Stimulated activated CD4-positive, alpha-beta T cell treated with anti-CD3 and anti-CD28 coated beads, Interleukin-4, amount 100 ng/mL, for 48 hours (primary cell): ENCODE measurements at regions not wholly inside any gene's neighbourhood (a gene's known extent, or its start where the extent isn't known, plus 50 kb on each side); places are given as distances from the start of the nearest gene placed in this dataset.
"Not testable (repeated sequence)": the region's sequence is repeated elsewhere in the genome, so short reads cannot be mapped to it uniquely, and the experiment has no call there.

Source experiments
- DNase-seq, 2 donors: peaks; one replicate each; pipeline ENCODE4 v3.0.0-alpha.2; 2020; ENCODE audit warnings: low read depth in 2 of 2

GRCh38 chr10:34015700-34016099, 681.2 kb upstream of the NRP1 start:
- DNase-seq = no peak

GRCh38 chr10:34013235-34013634, 678.8 kb upstream of the NRP1 start:
- no peak for DNase-seq

GRCh38 chr10:34010891-34011290, 676.4 kb upstream of the NRP1 start:
- DNase-seq = no peak

- DNase-seq = not testable (repeated sequence)
Measured at GRCh38 chr10:34010228-34010627, 675.8 kb upstream of the NRP1 start.

- DNase-seq = no peak
Measured at GRCh38 chr10:34008656-34009055, 674.2 kb upstream of the NRP1 start.

- DNase-seq = no peak
Measured at GRCh38 chr10:34006471-34006870, 672.0 kb upstream of the NRP1 start.

- no peak for DNase-seq
Measured at GRCh38 chr10:34003561-34003960, 669.1 kb upstream of the NRP1 start.

- no peak for DNase-seq
Measured at GRCh38 chr10:34002896-34003295, 668.4 kb upstream of the NRP1 start.

- DNase-seq = no peak
Measured at GRCh38 chr10:34001831-34002230, 667.4 kb upstream of the NRP1 start.

GRCh38 chr10:34001087-34001580, 666.7 kb upstream of the NRP1 start:
- no peak for DNase-seq

- DNase-seq = no peak
Measured at GRCh38 chr10:33993917-33994316, 659.5 kb upstream of the NRP1 start.

GRCh38 chr10:33991924-33992323, 657.5 kb upstream of the NRP1 start:
- DNase-seq = no peak

- no peak for DNase-seq
Measured at GRCh38 chr10:33986515-33986914, 652.0 kb upstream of the NRP1 start.

GRCh38 chr10:33986016-33986415, 651.5 kb upstream of the NRP1 start:
- DNase-seq = no peak

- no peak for DNase-seq
Measured at GRCh38 chr10:33982995-33983394, 648.5 kb upstream of the NRP1 start.

GRCh38 chr10:33981301-33981700, 646.8 kb upstream of the NRP1 start:
- no peak for DNase-seq

GRCh38 chr10:33979195-33979594, 644.7 kb upstream of the NRP1 start:
- no peak for DNase-seq

GRCh38 chr10:33975481-33975880, 641.0 kb upstream of the NRP1 start:
- no peak for DNase-seq

- no peak for DNase-seq
Measured at GRCh38 chr10:33974976-33975478, 640.6 kb upstream of the NRP1 start.

- no peak for DNase-seq
Measured at GRCh38 chr10:33968983-33969382, 634.5 kb upstream of the NRP1 start.

- DNase-seq = no peak
Measured at GRCh38 chr10:33967606-33968120, 633.2 kb upstream of the NRP1 start.

- no peak for DNase-seq
Measured at GRCh38 chr10:33966946-33967345, 632.5 kb upstream of the NRP1 start.

GRCh38 chr10:33965795-33966581, 631.5 kb upstream of the NRP1 start:
- no peak for DNase-seq
